Panc1 (cell line): ENCODE measurements at regions not wholly inside any gene's neighbourhood (a gene's known extent, or its start where the extent isn't known, plus 50 kb on each side); places are given as distances from the start of the nearest gene placed in this dataset.

Experiments
- ATAC-seq: fragments of 200-7000 bp; cut with Tn5 transposase; 2 replicates; pipeline ENCODE4 v1.9.1; 2020; ENCODE audit warnings: mild to moderate bottlenecking, moderate library complexity
- BruUV-seq: library from RNA; stranded (reverse); fragments of 400-500 nt; replicated peaks from 2 replicates; lab custom pipeline; 2021; lab: Mats Ljungman, UMichigan
- CTCF ChIA-PET: fragments of 300-600 bp; sonication (Branson Sonifier 250); formaldehyde crosslinking; loops from one replicate; lab custom pipeline; 2022; ENCODE audit warnings: antibody characterized with exemption; lab: Charles Lee
- POLR2A ChIA-PET: fragments of 300-600 bp; sonication (Branson Sonifier 250); formaldehyde crosslinking; loops from one replicate; lab custom pipeline; 2022; ENCODE audit warnings: antibody characterized with exemption; lab: Charles Lee
- DNase-seq: peaks from one replicate; pipeline ENCODE4 v3.0.0-alpha.2; 2010; ENCODE audit warnings: low read depth, low spot score
- H3K27ac ChIP-seq: 2 replicates; pipeline ENCODE4 v1.5.1; 2011; ENCODE audit warnings: mild to moderate bottlenecking, low read length, inconsistent platforms
- H3K27me3 ChIP-seq: fragments of 200-500 bp; sonication (Bioruptor generic); 2 replicates; pipeline ENCODE4 v1.6.0; 2014; ENCODE audit warnings: low read length, inconsistent platforms; ENCODE audit not compliant: control insufficient read depth, insufficient read depth
- H3K36me3 ChIP-seq: fragments of 200-500 bp; sonication (Bioruptor generic); 2 replicates; pipeline ENCODE4 v1.5.1; 2014; ENCODE audit warnings: inconsistent platforms, mild to moderate bottlenecking, low read length, moderate library complexity; ENCODE audit not compliant: control insufficient read depth, insufficient read depth
- H3K4me1 ChIP-seq: 2 replicates; pipeline ENCODE4 v1.5.1; 2011; ENCODE audit warnings: inconsistent platforms, mild to moderate bottlenecking, low read length, moderate library complexity; ENCODE audit not compliant: control insufficient read depth, insufficient read depth
- H3K4me3 ChIP-seq, 2 experiments: 2 replicates each; pipeline ENCODE4 v1.5.1; 2011 to 2012; ENCODE audit warnings: low read depth in 2 of 2, low read length in 2 of 2, mild to moderate bottlenecking in 2 of 2, inconsistent platforms in 1 of 2, moderate library complexity in 1 of 2
- H3K9me3 ChIP-seq: fragments of 200-500 bp; sonication (Bioruptor generic); 2 replicates; pipeline ENCODE4 v1.5.1; 2014; ENCODE audit warnings: low read depth, mild to moderate bottlenecking, inconsistent platforms, low read length, moderate library complexity; ENCODE audit not compliant: control insufficient read depth, insufficient read depth
- POLR2AphosphoS5 ChIP-seq: IDR thresholded peaks from 2 replicates; pipeline ENCODE4 v1.6.1; 2012; ENCODE audit warnings: mild to moderate bottlenecking, low read depth, low read length, moderate library complexity
- SIN3A ChIP-seq: IDR thresholded peaks from 2 replicates; pipeline ENCODE4 v1.6.1; 2012; ENCODE audit warnings: low read depth, mild to moderate bottlenecking, low read length, moderate library complexity, borderline replicate concordance; ENCODE audit not compliant: insufficient read depth
- TCF7L2 ChIP-seq: IDR thresholded peaks from 2 replicates; pipeline ENCODE4 v1.6.1; 2011; ENCODE audit warnings: mild to moderate bottlenecking, low read depth, low read length, inconsistent platforms
- in situ Hi-C: cut with HindIII; loops from 2 replicates; pipeline ENCODE4 v1.10.0; 2016; ENCODE audit warnings: low sequenced_read_pairs, low pct_unique_long_range_greater_than_20kb
- intact Hi-C: fragments of 100-400 bp; cut with micrococcal nuclease; formaldehyde crosslinking; loops from one replicate; pipeline ENCODE4 v1.10.0; 2022; ENCODE audit not compliant: unreplicated experiment
- TF ChIP-seq, protein P1 (sequence below), 2 experiments: IDR thresholded peaks; 2 replicates each; pipeline ENCODE4 v1.6.1; 2011 to 2012; ENCODE audit warnings: low read depth in 2 of 2, control low read depth in 1 of 2, low read length in 1 of 2, mild to moderate bottlenecking in 1 of 2, moderate library complexity in 1 of 2; ENCODE audit not compliant: insufficient read depth in 1 of 2
- TF ChIP-seq, protein P2 (sequence below): fragments of 450-650 bp; IDR thresholded peaks from 2 replicates; pipeline ENCODE4 v1.5.1; 2017; ENCODE audit warnings: mild to moderate bottlenecking

DNA sequence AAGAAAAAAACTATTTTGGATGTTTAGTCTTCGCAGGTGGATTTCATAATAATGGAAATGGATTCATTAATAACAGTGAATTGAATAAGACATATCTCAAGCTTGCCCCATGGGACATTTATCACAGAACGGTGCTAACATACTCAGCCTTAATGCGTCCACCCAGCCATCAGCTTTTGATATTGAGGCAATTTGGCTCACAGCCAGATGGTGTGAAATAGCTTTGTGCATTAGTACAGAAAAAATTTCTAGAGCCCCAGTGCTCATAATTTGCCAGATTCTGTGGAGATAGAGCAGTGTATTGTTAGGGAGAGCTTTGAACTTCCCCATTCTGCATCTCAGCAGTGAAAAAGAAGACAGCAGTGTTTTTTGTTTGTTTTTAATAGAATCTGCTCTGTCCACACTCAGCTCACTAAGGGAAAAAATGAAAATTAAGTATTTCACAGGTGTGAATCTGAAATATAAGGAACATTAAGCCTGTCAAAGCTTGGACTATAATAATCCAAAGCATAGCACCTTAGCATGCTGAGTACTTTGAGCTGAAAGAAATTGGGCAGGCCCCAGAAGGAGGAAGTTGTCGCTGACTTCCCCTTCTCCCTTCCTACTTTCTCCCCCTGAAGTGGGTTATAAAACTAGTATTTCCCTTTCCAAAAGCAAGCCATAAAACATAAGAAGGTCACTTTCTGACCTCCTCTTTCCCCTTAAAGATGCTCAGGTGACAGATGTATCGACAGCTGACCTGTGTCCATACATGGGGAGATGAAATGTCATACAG lies 295.8 kb downstream of the MAGEB5 start:
- no peak for DNase-seq
- TF ChIP-seq, protein P1, sequence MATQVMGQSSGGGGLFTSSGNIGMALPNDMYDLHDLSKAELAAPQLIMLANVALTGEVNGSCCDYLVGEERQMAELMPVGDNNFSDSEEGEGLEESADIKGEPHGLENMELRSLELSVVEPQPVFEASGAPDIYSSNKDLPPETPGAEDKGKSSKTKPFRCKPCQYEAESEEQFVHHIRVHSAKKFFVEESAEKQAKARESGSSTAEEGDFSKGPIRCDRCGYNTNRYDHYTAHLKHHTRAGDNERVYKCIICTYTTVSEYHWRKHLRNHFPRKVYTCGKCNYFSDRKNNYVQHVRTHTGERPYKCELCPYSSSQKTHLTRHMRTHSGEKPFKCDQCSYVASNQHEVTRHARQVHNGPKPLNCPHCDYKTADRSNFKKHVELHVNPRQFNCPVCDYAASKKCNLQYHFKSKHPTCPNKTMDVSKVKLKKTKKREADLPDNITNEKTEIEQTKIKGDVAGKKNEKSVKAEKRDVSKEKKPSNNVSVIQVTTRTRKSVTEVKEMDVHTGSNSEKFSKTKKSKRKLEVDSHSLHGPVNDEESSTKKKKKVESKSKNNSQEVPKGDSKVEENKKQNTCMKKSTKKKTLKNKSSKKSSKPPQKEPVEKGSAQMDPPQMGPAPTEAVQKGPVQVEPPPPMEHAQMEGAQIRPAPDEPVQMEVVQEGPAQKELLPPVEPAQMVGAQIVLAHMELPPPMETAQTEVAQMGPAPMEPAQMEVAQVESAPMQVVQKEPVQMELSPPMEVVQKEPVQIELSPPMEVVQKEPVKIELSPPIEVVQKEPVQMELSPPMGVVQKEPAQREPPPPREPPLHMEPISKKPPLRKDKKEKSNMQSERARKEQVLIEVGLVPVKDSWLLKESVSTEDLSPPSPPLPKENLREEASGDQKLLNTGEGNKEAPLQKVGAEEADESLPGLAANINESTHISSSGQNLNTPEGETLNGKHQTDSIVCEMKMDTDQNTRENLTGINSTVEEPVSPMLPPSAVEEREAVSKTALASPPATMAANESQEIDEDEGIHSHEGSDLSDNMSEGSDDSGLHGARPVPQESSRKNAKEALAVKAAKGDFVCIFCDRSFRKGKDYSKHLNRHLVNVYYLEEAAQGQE (IDR thresholded peaks at IDR 0.05; ENCODE audit: insufficient read depth in 1 of 2, low read depth in 2 of 2, low read length in 1 of 2): no peak
- no peak for TF ChIP-seq TCF7L2
- TF ChIP-seq, protein P2, sequence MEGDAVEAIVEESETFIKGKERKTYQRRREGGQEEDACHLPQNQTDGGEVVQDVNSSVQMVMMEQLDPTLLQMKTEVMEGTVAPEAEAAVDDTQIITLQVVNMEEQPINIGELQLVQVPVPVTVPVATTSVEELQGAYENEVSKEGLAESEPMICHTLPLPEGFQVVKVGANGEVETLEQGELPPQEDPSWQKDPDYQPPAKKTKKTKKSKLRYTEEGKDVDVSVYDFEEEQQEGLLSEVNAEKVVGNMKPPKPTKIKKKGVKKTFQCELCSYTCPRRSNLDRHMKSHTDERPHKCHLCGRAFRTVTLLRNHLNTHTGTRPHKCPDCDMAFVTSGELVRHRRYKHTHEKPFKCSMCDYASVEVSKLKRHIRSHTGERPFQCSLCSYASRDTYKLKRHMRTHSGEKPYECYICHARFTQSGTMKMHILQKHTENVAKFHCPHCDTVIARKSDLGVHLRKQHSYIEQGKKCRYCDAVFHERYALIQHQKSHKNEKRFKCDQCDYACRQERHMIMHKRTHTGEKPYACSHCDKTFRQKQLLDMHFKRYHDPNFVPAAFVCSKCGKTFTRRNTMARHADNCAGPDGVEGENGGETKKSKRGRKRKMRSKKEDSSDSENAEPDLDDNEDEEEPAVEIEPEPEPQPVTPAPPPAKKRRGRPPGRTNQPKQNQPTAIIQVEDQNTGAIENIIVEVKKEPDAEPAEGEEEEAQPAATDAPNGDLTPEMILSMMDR: no peak
- no peak for TF ChIP-seq POLR2AphosphoS5
- TF ChIP-seq SIN3A: no peak
- in situ Hi-C loops (no loop called here), intact Hi-C loops (no loop called here)
- POLR2A ChIA-PET: no interaction called here
- BruUV-seq: no TSS peak
- no peak overlapping the region for H3K4me3 ChIP-seq
- no peak overlapping the region for H3K27ac ChIP-seq
- no peaks in the 10 kb centered on the region for H3K4me1 ChIP-seq
- H3K9me3 ChIP-seq: no peaks in the 10 kb centered on the region
- ATAC-seq: no peak
- no peaks in the 10 kb centered on the region for H3K36me3 ChIP-seq
- CTCF ChIA-PET: no interaction called here
- H3K27me3 ChIP-seq: no peaks in the 10 kb centered on the region

GRCh38 chrX:26470941-26471340 lies 255.0 kb downstream of the MAGEB5 start:
- in situ Hi-C loops: no loop called here
- POLR2A ChIA-PET: no interaction called here
- BruUV-seq: no TSS peak
- Histone ChIP-seq H3K36me3 (no peaks in the 10 kb centered on the region), H3K27ac (no peak overlapping the region), H3K9me3 (no peaks in the 10 kb centered on the region), H3K27me3 (no peaks in the 10 kb centered on the region), H3K4me1 (no peaks in the 10 kb centered on the region), H3K4me3 (no peak overlapping the region)
- intact Hi-C loops: no loop called here
- CTCF ChIA-PET: no interaction called here
- DNase-seq (no peak), ATAC-seq (no peak)
- TF ChIP-seq, protein P2: no peak
- TF ChIP-seq TCF7L2 (no peak), SIN3A (no peak), POLR2AphosphoS5 (no peak)
- TF ChIP-seq, protein P1 (IDR thresholded peaks at IDR 0.05; ENCODE audit: insufficient read depth in 1 of 2, low read depth in 2 of 2, low read length in 1 of 2): no peak
